K562 (cell line): ENCODE measurements at regions not wholly inside any gene's neighbourhood (a gene's known extent, or its start where the extent isn't known, plus 50 kb on each side); places are given as distances from the start of the nearest gene placed in this dataset.
"Not testable (repeated sequence)": the region's sequence is repeated elsewhere in the genome, so short reads cannot be mapped to it uniquely, and the experiment has no call there.

Experiments used
- ATAC-seq: fragments of 200-7000 bp; cut with Tn5 transposase; 3 replicates; pipeline ENCODE4 v1.9.1; 2020; ENCODE audit warnings: moderate library complexity
- BruUV-seq: library from RNA; stranded (reverse); fragments of 400-500 nt; replicated peaks from 2 replicates; lab custom pipeline; 2021; lab: Mats Ljungman, UMichigan
- CTCF ChIA-PET: fragments of 300-600 bp; formaldehyde crosslinking; extraction: SDS; loops from one replicate; lab custom pipeline; 2021; ENCODE audit warnings: low intra/inter-chr PET ratio; lab: Yijun Ruan, JAX
- POLR2A ChIA-PET: fragments of 300-600, 350-650 bp; sonication (Branson Sonifier 250); formaldehyde crosslinking; extraction: SDS; loops from one replicate; lab custom pipeline; 2021; ENCODE audit warnings: antibody characterized with exemption, inconsistent platforms; lab: Yijun Ruan, JAX
- DNase-seq, 4 experiments: peaks; one replicate each; pipeline versions ENCODE4 v3.0.0 to v3.0.0-alpha.2; 2011 to 2018; ENCODE audit warnings: low spot score in 3 of 4, mixed read lengths in 3 of 4; ENCODE audit errors: extremely low read depth in 1 of 4
- FAIRE-seq: peaks from 2 replicates; lab custom pipeline; 2011; peaks lifted over from hg19 to GRCh38; lab: Jason Lieb, UNC
- H2AFZ ChIP-seq: 2 replicates; pipeline ENCODE4 v1.6.0; 2011; ENCODE audit warnings: low read depth, low read length, control low read depth, inconsistent platforms
- H3K27ac ChIP-seq: fragments of 200-600 bp; 3 replicates; pipeline ENCODE4 v1.8.0; 2011; ENCODE audit warnings: low read depth, mild to moderate bottlenecking, control low read depth, inconsistent platforms, low read length, moderate library complexity, mixed read lengths; ENCODE audit errors: extremely low read depth
- H3K27me3 ChIP-seq, 2 experiments: fragments of 300-600 bp in 1 of 2; 2 replicates in 1 of 2; 3 replicates in 1 of 2; pipeline versions ENCODE4 v1.6.0 to v1.8.0; 2011; ENCODE audit warnings: inconsistent platforms in 2 of 2, low read length in 2 of 2, mild to moderate bottlenecking in 1 of 2, mixed read lengths in 1 of 2, moderate library complexity in 1 of 2; ENCODE audit not compliant: control insufficient read depth in 2 of 2, insufficient read depth in 2 of 2
- H3K36me3 ChIP-seq: fragments of 300-600 bp; 3 replicates; pipeline ENCODE4 v1.8.0; 2011; ENCODE audit warnings: mild to moderate bottlenecking, low read length, inconsistent platforms; ENCODE audit not compliant: control insufficient read depth, insufficient read depth
- H3K4me1 ChIP-seq, 2 experiments: fragments of 200-600 bp in 1 of 2; replicated peaks in 1 of 2; 2 replicates in 1 of 2; 3 replicates in 1 of 2; pipeline versions ENCODE4 v1.5.1 to v1.8.0; 2011; ENCODE audit warnings: inconsistent platforms in 2 of 2, low read length in 2 of 2, mild to moderate bottlenecking in 1 of 2, mixed read lengths in 1 of 2, moderate library complexity in 1 of 2; ENCODE audit not compliant: control insufficient read depth in 2 of 2, insufficient read depth in 2 of 2
- H3K4me2 ChIP-seq: 2 replicates; pipeline ENCODE4 v1.6.1; 2011; ENCODE audit warnings: low read length, control low read depth, inconsistent platforms, mixed read lengths; ENCODE audit not compliant: insufficient read depth
- H3K4me3 ChIP-seq: fragments of 200-600 bp; sonication (generic), shearing (Covaris generic); 2 replicates; pipeline ENCODE4 v1.5.1; 2016; ENCODE audit warnings: control low read depth, inconsistent platforms
- H3K79me2 ChIP-seq: fragments of 200-600 bp; 3 replicates; pipeline ENCODE4 v1.8.0; 2011; ENCODE audit warnings: low read length, inconsistent platforms; ENCODE audit not compliant: control insufficient read depth, insufficient read depth
- H3K9ac ChIP-seq, 2 experiments: 2 replicates each; pipeline versions ENCODE4 v1.6.0 to v1.6.1; 2011; ENCODE audit warnings: low read depth in 2 of 2, low read length in 2 of 2, control low read depth in 1 of 2, inconsistent platforms in 1 of 2, mild to moderate bottlenecking in 1 of 2, mixed read lengths in 1 of 2; ENCODE audit not compliant: insufficient read depth in 1 of 2
- H3K9me1 ChIP-seq: one replicate; pipeline ENCODE4 v1.6.0; 2011; ENCODE audit warnings: inconsistent platforms, mild to moderate bottlenecking, low read length, moderate library complexity; ENCODE audit not compliant: control insufficient read depth, insufficient read depth
- H3K9me3 ChIP-seq: replicated peaks from 2 replicates; pipeline ENCODE4 v1.5.1; 2011; ENCODE audit warnings: low read depth, low read length, inconsistent platforms; ENCODE audit not compliant: control insufficient read depth, insufficient read depth
- H4K20me1 ChIP-seq: replicated peaks from 2 replicates; pipeline ENCODE4 v1.6.1; 2011; ENCODE audit warnings: low read length, inconsistent platforms, mixed read lengths; ENCODE audit not compliant: control insufficient read depth, insufficient read depth
- BRD9 ChIP-seq: fragments of 450-650 bp; IDR thresholded peaks from 2 replicates; pipeline ENCODE4 v1.6.1; 2018; ENCODE audit warnings: low read depth; ENCODE audit not compliant: partially characterized antibody
- CHD4 ChIP-seq: fragments of 200-600 bp; sonication (generic); IDR thresholded peaks from 3 replicates; pipeline ENCODE4 v1.6.1; 2012; ENCODE audit warnings: low read depth, mild to moderate bottlenecking, mixed read lengths, low read length, inconsistent platforms; ENCODE audit not compliant: insufficient read depth, insufficient replicate concordance, poor library complexity, severe bottlenecking
- ESRRA ChIP-seq: fragments of 450-650 bp; IDR thresholded peaks from 2 replicates; pipeline ENCODE4 v1.6.1; 2014; ENCODE audit warnings: low read depth, mild to moderate bottlenecking, moderate library complexity, borderline replicate concordance
- MEIS2 ChIP-seq: fragments of 450-650 bp; IDR thresholded peaks from 2 replicates; pipeline ENCODE4 v1.6.1; 2014; ENCODE audit warnings: mild to moderate bottlenecking; ENCODE audit not compliant: partially characterized antibody
- PURB ChIP-seq: sonication (generic); formaldehyde crosslinking; IDR thresholded peaks from 2 replicates; pipeline ENCODE4 v1.9.0; 2021; ENCODE audit warnings: low read depth, mild to moderate bottlenecking, missing genetic modification reagents
- TCFL5 ChIP-seq: fragments of 250-450 bp; sonication (Bioruptor Pico); conservative IDR thresholded peaks from 2 replicates; pipeline ENCODE4 v1.6.1; 2021; ENCODE audit warnings: mild to moderate bottlenecking, moderate library complexity, matching md5 sums
- XRCC4 ChIP-seq: IDR thresholded peaks from one replicate; pipeline ENCODE4 v1.6.1; 2011; ENCODE audit not compliant: insufficient read depth, insufficient read length; ENCODE audit errors: extremely low read depth
- ZZZ3 ChIP-seq: fragments of 450-650 bp; IDR thresholded peaks from 2 replicates; pipeline ENCODE4 v1.6.1; 2016; ENCODE audit warnings: antibody characterized with exemption, mild to moderate bottlenecking, moderate library complexity
- WGBS: fragments of 100-300 bp; shearing (Covaris generic); methylation state at CpG from one replicate; pipeline ENCODE4 v1.1.6; 2016; ENCODE audit warnings: low coverage, mixed read lengths; ENCODE audit not compliant: insufficient coverage; ENCODE audit errors: missing lambda C conversion rate; 5-methylcytosine and 5-hydroxymethylcytosine counted together
- in situ Hi-C: fragments of 300-500 bp; cut with MboI; formaldehyde crosslinking; loops from 4 replicates; pipeline ENCODE4 v1.15.0; 2018; ENCODE audit warnings: inconsistent platforms, mixed read lengths
- intact Hi-C: fragments of 100-400 bp; cut with micrococcal nuclease; formaldehyde crosslinking; loops from 2 replicates; pipeline ENCODE4 v1.14.2; 2022
- TF ChIP-seq, protein P1 (sequence below): sonication (generic); IDR thresholded peaks from 2 replicates; pipeline ENCODE4 v1.6.1; 2016

DNA sequence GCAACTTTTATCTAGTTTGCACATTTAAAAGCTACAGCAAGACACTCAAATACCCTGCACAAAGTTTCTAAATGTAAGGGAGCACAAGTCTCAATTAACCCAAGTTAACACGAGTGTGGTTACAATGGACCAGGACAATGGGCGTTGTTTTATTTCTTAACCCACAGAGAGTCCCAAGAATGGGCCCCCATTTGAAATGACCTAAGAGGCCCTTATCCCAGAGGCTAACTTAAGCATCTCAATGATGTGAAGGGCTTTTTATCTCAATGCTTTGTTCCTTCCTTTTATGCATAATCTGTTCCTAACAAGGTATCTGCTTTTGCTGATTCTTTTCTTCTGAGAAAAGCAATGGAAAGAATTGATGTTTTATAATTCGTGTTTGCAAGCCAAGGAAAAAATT, 151.5 kb upstream of the SALL3 start:
- POLR2A ChIA-PET = no interaction called here
- intact Hi-C loops = no loop called here
- H4K20me1 ChIP-seq = no peaks in the 10 kb centered on the region
- H3K4me2 ChIP-seq = no peak overlapping the region
- ATAC-seq = no peak
- H3K9ac ChIP-seq = no peak overlapping the region
- no peak overlapping the region for H2AFZ ChIP-seq
- TF ChIP-seq PURB (CRISPR knock-in tag) = no peak
- TF ChIP-seq BRD9 = no peak
- TF ChIP-seq TCFL5 (CRISPR knock-in tag) = no peak
- TF ChIP-seq XRCC4 = no peak
- TF ChIP-seq, protein P1, sequence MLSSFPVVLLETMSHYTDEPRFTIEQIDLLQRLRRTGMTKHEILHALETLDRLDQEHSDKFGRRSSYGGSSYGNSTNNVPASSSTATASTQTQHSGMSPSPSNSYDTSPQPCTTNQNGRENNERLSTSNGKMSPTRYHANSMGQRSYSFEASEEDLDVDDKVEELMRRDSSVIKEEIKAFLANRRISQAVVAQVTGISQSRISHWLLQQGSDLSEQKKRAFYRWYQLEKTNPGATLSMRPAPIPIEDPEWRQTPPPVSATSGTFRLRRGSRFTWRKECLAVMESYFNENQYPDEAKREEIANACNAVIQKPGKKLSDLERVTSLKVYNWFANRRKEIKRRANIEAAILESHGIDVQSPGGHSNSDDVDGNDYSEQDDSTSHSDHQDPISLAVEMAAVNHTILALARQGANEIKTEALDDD = no peak
- TF ChIP-seq CHD4 = no peak
- no peak for TF ChIP-seq ESRRA
- no peak for TF ChIP-seq ZZZ3
- no peak for TF ChIP-seq MEIS2
- TF ChIP-seq, all 486 proteins: peak for 0
- Histone ChIP-seq H3K27me3 (peaks cover 3 to 28% of the 10 kb centered on the region in 2 experiments; a peak in 3 of 5 replicates), H3K9me1 (no peaks in the 10 kb centered on the region), H3K4me1 (no peaks in the 10 kb centered on the region), H3K36me3 (no peaks in the 10 kb centered on the region), H3K9me3 (no peaks in the 10 kb centered on the region), H3K27ac (no peak overlapping the region), H3K4me3 (no peak overlapping the region), H3K79me2 (no peaks in the 10 kb centered on the region)
- WGBS = 0% methylated on average over 3 of the region's 3 CpGs
- CTCF ChIA-PET = no interaction called here
- in situ Hi-C loops = no loop called here
- BruUV-seq = no TSS peak
- DNase-seq = no peak
- no peak for FAIRE-seq

DNA sequence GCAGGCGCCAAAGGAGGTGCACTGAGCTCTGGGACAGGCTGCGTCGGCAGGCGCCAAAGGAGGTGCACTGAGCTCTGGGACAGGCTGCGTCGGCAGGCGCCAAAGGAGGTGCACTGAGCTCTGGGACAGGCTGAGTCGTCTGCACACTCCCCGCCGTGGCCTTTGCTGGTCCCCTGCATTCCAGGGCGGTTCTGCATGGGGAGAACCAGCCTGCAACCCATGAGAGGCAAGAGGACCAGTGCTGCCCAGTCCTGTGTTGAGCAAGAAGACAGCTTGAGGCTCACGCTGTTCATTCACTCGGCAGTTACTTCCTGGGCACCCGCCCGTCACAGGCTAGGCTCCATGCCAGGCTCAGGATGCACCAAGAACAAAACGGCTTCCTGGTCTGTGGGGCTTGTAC, 150.6 kb upstream of the SALL3 start:
- BruUV-seq, H3K9ac ChIP-seq, H4K20me1 ChIP-seq, H3K36me3 ChIP-seq, H3K9me1 ChIP-seq, H3K27ac ChIP-seq, ATAC-seq, FAIRE-seq, H2AFZ ChIP-seq, intact Hi-C loops, H3K79me2 ChIP-seq, in situ Hi-C loops, CTCF ChIA-PET, H3K9me3 ChIP-seq, H3K4me2 ChIP-seq, H3K4me3 ChIP-seq, H3K4me1 ChIP-seq, DNase-seq: not testable (repeated sequence)
- POLR2A ChIA-PET = interaction anchor here (0.5 kb wide), 1 partner anchor 620 kb away, joined by 3 read pairs; no protein-coding TSS in a partner anchor
- WGBS = 0% methylated on average over 10 of the region's 16 CpGs
- H3K27me3 ChIP-seq = peaks cover 3 to 28% of the 10 kb centered on the region in 2 experiments; a peak in 3 of 5 replicates
